A549 (cell line): ENCODE measurements at regions not wholly inside any gene's neighbourhood (a gene's known extent, or its start where the extent isn't known, plus 50 kb on each side); places are given as distances from the start of the nearest gene placed in this dataset.
"Not testable (repeated sequence)": the region's sequence is repeated elsewhere in the genome, so short reads cannot be mapped to it uniquely, and the experiment has no call there.

Experiments
- ATAC-seq, 2 experiments: fragments of 200-7000 bp in 1 of 2; fragments of >200 bp in 1 of 2; cut with Nextera tagmentation in 1 of 2; cut with Tn5 transposase in 1 of 2; 3 replicates each; pipeline versions ENCODE4 v1.8.0 to v1.9.1; 2018 to 2020; ENCODE audit warnings: mild to moderate bottlenecking in 1 of 2, moderate library complexity in 1 of 2
- CTCF ChIA-PET: fragments of 300-600 bp; sonication (Branson Sonifier 250); formaldehyde crosslinking; extraction: SDS; loops from one replicate; lab custom pipeline; 2021; ENCODE audit warnings: antibody characterized with exemption, inconsistent platforms; lab: Yijun Ruan, JAX
- POLR2A ChIA-PET: fragments of 350-600 bp; formaldehyde crosslinking; extraction: SDS; loops from one replicate; lab custom pipeline; 2021; ENCODE audit warnings: antibody characterized with exemption, inconsistent platforms; lab: Yijun Ruan, JAX
- DNase-seq, 2 experiments: peaks; one replicate each; pipeline versions ENCODE4 v3.0.0 to v3.0.0-alpha.2; 2011 to 2016; ENCODE audit warnings: low read depth in 1 of 2, low spot score in 1 of 2
- FAIRE-seq: peaks from 2 replicates; lab custom pipeline; 2011; peaks lifted over from hg19 to GRCh38; lab: Jason Lieb, UNC
- H3K27ac ChIP-seq, 2 experiments: fragments of >200 bp; sonication (Bioruptor Twin); formaldehyde crosslinking; 3 replicates each; pipeline ENCODE4 v1.5.1; 2016 to 2017
- H3K4me1 ChIP-seq: fragments of >200 bp; sonication (Bioruptor Twin); formaldehyde crosslinking; 3 replicates; pipeline ENCODE4 v1.6.1; 2016
- H3K4me2 ChIP-seq: fragments of >200 bp; sonication (Bioruptor Twin); formaldehyde crosslinking; 3 replicates; pipeline ENCODE4 v1.6.1; 2016
- H3K4me3 ChIP-seq: fragments of >200 bp; sonication (Bioruptor Twin); formaldehyde crosslinking; 3 replicates; pipeline ENCODE4 v1.5.1; 2016
- H3K9me3 ChIP-seq: fragments of >200 bp; sonication (Bioruptor Twin); formaldehyde crosslinking; 3 replicates; pipeline ENCODE4 v1.6.1; 2016
- CHD2 ChIP-seq: fragments of 150-350 bp; IDR thresholded peaks from 2 replicates; pipeline ENCODE4 v1.6.1; 2014; ENCODE audit warnings: low read length; ENCODE audit not compliant: partially characterized antibody
- FOSB ChIP-seq: fragments of 250-450 bp; sonication (Bioruptor Pico); IDR thresholded peaks from 2 replicates; pipeline ENCODE4 v1.5.0; 2020; ENCODE audit warnings: mild to moderate bottlenecking, moderate library complexity
- FOSL2 ChIP-seq, 2 experiments: fragments of 450-650 bp in 1 of 2; fragments of >200 bp in 1 of 2; sonication (Bioruptor Twin) in 1 of 2; formaldehyde crosslinking; IDR thresholded peaks; 2 replicates each; pipeline versions ENCODE4 v1.5.0 to v1.6.1; 2016 to 2020; ENCODE audit warnings: mild to moderate bottlenecking in 1 of 2, moderate library complexity in 1 of 2
- HOXB5 ChIP-seq: fragments of 250-450 bp; sonication (Bioruptor Pico); IDR thresholded peaks from 2 replicates; pipeline ENCODE4 v1.5.0; 2020; ENCODE audit warnings: mild to moderate bottlenecking, moderate library complexity
- JUNB ChIP-seq: fragments of >200 bp; sonication (Bioruptor Twin); formaldehyde crosslinking; IDR thresholded peaks from 2 replicates; pipeline ENCODE4 v1.6.1; 2016
- KDM5A ChIP-seq: fragments of 200-600 bp; sonication (generic); IDR thresholded peaks from 2 replicates; pipeline ENCODE4 v1.6.1; 2016; ENCODE audit warnings: antibody characterized with exemption, mild to moderate bottlenecking
- MAZ ChIP-seq: fragments of 150-350 bp; IDR thresholded peaks from 2 replicates; pipeline ENCODE4 v1.6.1; 2014; ENCODE audit warnings: antibody characterized with exemption, low read depth, low read length, borderline replicate concordance
- NFE2L2 ChIP-seq: fragments of 150-350 bp; conservative IDR thresholded peaks from 2 replicates; pipeline ENCODE4 v1.6.1; 2014; ENCODE audit warnings: low read length
- POLR2A ChIP-seq: IDR thresholded peaks from 2 replicates; pipeline ENCODE4 v1.6.1; 2012; ENCODE audit warnings: mild to moderate bottlenecking, low read length
- POLR2AphosphoS2 ChIP-seq: conservative IDR thresholded peaks from 2 replicates; pipeline ENCODE4 v1.6.1; 2012; ENCODE audit warnings: low read length, improper control_type of control experiment, inconsistent platforms
- SREBF2 ChIP-seq: fragments of 450-650 bp; IDR thresholded peaks from 2 replicates; pipeline ENCODE4 v1.6.1; 2014; ENCODE audit warnings: mild to moderate bottlenecking, moderate library complexity
- TP53 ChIP-seq: fragments of 250-450 bp; sonication (Bioruptor Pico); IDR thresholded peaks from 2 replicates; pipeline ENCODE4 v1.5.0; 2021; ENCODE audit warnings: mild to moderate bottlenecking, moderate library complexity
- ZC3H11A ChIP-seq: fragments of 450-650 bp; IDR thresholded peaks from 2 replicates; pipeline ENCODE4 v1.6.1; 2014; ENCODE audit warnings: antibody characterized with exemption, mild to moderate bottlenecking
- WGBS: methylation state at CpG from one replicate; pipeline ENCODE4 v1.1.6; 2017; ENCODE audit errors: missing lambda C conversion rate; 5-methylcytosine and 5-hydroxymethylcytosine counted together
- TF ChIP-seq, protein P1 (sequence below): fragments of 200-600 bp; sonication (generic); IDR thresholded peaks from 2 replicates; pipeline ENCODE4 v1.6.1; 2016; ENCODE audit warnings: antibody characterized with exemption, mild to moderate bottlenecking, moderate library complexity
- TF ChIP-seq, protein P2 (sequence below): IDR thresholded peaks from 2 replicates; pipeline ENCODE4 v1.6.1; 2012
- TF ChIP-seq, protein P3 (sequence below): fragments of >200 bp; sonication (Bioruptor Twin); formaldehyde crosslinking; IDR thresholded peaks from 3 replicates; pipeline ENCODE4 v1.5.1; 2016
- TF ChIP-seq, protein P4 (sequence below): fragments of 250-450 bp; sonication (Bioruptor Pico); IDR thresholded peaks from 2 replicates; pipeline ENCODE4 v1.5.0; 2021; ENCODE audit warnings: mild to moderate bottlenecking, moderate library complexity, borderline replicate concordance
- TF ChIP-seq, protein P5 (sequence below): fragments of >200 bp; sonication (Bioruptor Twin); formaldehyde crosslinking; IDR thresholded peaks from 2 replicates; pipeline ENCODE4 v1.6.1; 2016
- TF ChIP-seq, protein P6 (sequence below): fragments of >200 bp; sonication (Bioruptor Twin); formaldehyde crosslinking; IDR thresholded peaks from 3 replicates; pipeline ENCODE4 v1.6.1; 2016
- TF ChIP-seq, protein P7 (sequence below): fragments of 450-650 bp; IDR thresholded peaks from 2 replicates; pipeline ENCODE4 v1.6.1; 2014; ENCODE audit warnings: antibody characterized with exemption

DNA sequence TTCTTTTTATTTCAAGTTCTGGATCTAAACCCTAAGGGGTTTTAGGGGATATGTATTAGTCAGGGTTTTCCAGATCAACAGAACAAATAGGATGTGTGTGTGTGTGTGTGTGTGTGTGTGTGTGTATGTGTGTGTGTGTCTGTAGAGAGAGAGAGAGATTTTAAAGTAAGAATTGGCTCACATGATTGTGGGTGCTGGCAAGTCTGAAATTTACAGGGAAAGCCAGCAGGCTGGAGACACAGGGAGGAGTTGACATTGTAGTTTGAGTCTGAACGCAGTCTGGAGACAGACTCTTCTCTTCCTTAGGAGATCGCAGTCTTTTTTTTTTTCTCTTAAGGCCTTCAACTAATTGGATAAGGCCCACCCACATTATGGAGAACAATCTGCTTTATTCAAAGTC lies 428.8 kb upstream of the TBL1XR1 start:
- DNase-seq = no peak
- POLR2A ChIA-PET = no interaction called here
- no peak for ATAC-seq
- peaks cover 3% of the 10 kb centered on the region for H3K4me1 ChIP-seq
- CTCF ChIA-PET = no interaction called here
- no peak overlapping the region for H3K4me3 ChIP-seq
- no peak for FAIRE-seq
- TF ChIP-seq, protein P1, sequence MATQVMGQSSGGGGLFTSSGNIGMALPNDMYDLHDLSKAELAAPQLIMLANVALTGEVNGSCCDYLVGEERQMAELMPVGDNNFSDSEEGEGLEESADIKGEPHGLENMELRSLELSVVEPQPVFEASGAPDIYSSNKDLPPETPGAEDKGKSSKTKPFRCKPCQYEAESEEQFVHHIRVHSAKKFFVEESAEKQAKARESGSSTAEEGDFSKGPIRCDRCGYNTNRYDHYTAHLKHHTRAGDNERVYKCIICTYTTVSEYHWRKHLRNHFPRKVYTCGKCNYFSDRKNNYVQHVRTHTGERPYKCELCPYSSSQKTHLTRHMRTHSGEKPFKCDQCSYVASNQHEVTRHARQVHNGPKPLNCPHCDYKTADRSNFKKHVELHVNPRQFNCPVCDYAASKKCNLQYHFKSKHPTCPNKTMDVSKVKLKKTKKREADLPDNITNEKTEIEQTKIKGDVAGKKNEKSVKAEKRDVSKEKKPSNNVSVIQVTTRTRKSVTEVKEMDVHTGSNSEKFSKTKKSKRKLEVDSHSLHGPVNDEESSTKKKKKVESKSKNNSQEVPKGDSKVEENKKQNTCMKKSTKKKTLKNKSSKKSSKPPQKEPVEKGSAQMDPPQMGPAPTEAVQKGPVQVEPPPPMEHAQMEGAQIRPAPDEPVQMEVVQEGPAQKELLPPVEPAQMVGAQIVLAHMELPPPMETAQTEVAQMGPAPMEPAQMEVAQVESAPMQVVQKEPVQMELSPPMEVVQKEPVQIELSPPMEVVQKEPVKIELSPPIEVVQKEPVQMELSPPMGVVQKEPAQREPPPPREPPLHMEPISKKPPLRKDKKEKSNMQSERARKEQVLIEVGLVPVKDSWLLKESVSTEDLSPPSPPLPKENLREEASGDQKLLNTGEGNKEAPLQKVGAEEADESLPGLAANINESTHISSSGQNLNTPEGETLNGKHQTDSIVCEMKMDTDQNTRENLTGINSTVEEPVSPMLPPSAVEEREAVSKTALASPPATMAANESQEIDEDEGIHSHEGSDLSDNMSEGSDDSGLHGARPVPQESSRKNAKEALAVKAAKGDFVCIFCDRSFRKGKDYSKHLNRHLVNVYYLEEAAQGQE = no peak
- TF ChIP-seq, protein P2, sequence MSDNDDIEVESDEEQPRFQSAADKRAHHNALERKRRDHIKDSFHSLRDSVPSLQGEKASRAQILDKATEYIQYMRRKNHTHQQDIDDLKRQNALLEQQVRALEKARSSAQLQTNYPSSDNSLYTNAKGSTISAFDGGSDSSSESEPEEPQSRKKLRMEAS = no peak
- no peak for TF ChIP-seq HOXB5 (CRISPR knock-in tag)
- TF ChIP-seq, protein P3, sequence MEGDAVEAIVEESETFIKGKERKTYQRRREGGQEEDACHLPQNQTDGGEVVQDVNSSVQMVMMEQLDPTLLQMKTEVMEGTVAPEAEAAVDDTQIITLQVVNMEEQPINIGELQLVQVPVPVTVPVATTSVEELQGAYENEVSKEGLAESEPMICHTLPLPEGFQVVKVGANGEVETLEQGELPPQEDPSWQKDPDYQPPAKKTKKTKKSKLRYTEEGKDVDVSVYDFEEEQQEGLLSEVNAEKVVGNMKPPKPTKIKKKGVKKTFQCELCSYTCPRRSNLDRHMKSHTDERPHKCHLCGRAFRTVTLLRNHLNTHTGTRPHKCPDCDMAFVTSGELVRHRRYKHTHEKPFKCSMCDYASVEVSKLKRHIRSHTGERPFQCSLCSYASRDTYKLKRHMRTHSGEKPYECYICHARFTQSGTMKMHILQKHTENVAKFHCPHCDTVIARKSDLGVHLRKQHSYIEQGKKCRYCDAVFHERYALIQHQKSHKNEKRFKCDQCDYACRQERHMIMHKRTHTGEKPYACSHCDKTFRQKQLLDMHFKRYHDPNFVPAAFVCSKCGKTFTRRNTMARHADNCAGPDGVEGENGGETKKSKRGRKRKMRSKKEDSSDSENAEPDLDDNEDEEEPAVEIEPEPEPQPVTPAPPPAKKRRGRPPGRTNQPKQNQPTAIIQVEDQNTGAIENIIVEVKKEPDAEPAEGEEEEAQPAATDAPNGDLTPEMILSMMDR = no peak
- TF ChIP-seq, protein P4, sequence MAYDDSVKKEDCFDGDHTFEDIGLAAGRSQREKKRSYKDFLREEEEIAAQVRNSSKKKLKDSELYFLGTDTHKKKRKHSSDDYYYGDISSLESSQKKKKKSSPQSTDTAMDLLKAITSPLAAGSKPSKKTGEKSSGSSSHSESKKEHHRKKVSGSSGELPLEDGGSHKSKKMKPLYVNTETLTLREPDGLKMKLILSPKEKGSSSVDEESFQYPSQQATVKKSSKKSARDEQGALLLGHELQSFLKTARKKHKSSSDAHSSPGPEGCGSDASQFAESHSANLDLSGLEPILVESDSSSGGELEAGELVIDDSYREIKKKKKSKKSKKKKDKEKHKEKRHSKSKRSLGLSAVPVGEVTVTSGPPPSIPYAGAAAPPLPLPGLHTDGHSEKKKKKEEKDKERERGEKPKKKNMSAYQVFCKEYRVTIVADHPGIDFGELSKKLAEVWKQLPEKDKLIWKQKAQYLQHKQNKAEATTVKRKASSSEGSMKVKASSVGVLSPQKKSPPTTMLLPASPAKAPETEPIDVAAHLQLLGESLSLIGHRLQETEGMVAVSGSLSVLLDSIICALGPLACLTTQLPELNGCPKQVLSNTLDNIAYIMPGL (CRISPR knock-in tag) = no peak
- TF ChIP-seq SREBF2 = no peak
- TF ChIP-seq CHD2 = no peak
- TF ChIP-seq, protein P5, sequence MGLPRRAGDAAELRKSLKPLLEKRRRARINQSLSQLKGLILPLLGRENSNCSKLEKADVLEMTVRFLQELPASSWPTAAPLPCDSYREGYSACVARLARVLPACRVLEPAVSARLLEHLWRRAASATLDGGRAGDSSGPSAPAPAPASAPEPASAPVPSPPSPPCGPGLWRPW = no peak
- no peak for TF ChIP-seq KDM5A
- no peak for TF ChIP-seq FOSL2 (IDR thresholded peaks at IDR 0.05)
- no peak for TF ChIP-seq FOSL2 (CRISPR knock-in tag; IDR thresholded peaks at IDR 0.05)
- no peak for TF ChIP-seq JUNB
- TF ChIP-seq, protein P6, sequence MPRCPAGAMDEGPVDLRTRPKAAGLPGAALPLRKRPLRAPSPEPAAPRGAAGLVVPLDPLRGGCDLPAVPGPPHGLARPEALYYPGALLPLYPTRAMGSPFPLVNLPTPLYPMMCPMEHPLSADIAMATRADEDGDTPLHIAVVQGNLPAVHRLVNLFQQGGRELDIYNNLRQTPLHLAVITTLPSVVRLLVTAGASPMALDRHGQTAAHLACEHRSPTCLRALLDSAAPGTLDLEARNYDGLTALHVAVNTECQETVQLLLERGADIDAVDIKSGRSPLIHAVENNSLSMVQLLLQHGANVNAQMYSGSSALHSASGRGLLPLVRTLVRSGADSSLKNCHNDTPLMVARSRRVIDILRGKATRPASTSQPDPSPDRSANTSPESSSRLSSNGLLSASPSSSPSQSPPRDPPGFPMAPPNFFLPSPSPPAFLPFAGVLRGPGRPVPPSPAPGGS = no peak
- TF ChIP-seq TP53 (CRISPR knock-in tag) = no peak
- no peak for TF ChIP-seq NFE2L2
- no peak for TF ChIP-seq ZC3H11A
- TF ChIP-seq POLR2AphosphoS2 = no peak
- TF ChIP-seq MAZ = no peak
- TF ChIP-seq, protein P7, sequence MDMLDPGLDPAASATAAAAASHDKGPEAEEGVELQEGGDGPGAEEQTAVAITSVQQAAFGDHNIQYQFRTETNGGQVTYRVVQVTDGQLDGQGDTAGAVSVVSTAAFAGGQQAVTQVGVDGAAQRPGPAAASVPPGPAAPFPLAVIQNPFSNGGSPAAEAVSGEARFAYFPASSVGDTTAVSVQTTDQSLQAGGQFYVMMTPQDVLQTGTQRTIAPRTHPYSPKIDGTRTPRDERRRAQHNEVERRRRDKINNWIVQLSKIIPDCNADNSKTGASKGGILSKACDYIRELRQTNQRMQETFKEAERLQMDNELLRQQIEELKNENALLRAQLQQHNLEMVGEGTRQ = no peak
- TF ChIP-seq FOSB = no peak
- TF ChIP-seq POLR2A = no peak
- no peak overlapping the region for H3K4me2 ChIP-seq
- 0 out of 6 replicates have a peak overlapping the region, but pooled peaks of 1 of the 2 experiments have one; percentile 33 for H3K27ac ChIP-seq
- H3K9me3 ChIP-seq = no peaks in the 10 kb centered on the region
- 94% methylated on average over 2 of the region's 2 CpGs for WGBS

DNA sequence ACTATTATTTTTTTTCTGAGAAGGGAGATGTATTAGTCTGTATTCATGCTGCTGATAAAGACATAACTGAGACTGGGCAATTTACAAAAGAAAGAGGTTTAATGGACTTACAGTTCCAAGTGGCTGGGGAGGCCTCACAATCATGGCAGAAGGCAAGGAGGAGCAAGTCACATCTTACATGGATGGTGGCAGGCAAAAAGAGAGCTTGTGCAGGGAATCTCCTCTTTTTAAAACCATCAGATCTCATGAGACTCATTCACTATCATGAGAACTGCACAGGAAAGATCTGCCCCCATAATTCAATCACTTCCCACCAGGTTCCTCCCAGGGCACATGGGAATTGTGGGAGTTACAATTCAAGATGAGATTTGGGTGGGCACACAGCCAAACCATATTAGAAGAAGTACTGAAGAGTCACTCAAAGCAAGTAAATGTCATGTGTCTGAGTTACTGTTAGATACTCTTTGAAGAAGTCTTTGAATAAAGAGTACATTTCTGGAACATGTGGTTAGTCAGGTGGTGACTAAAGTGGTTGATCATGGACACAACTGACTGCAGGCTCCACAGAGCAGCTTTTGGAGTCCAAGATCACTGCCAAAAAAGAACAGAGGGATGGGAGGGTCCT lies 430.9 kb upstream of the TBL1XR1 start:
- H3K4me2 ChIP-seq, POLR2A ChIA-PET, FAIRE-seq, H3K4me3 ChIP-seq, DNase-seq, CTCF ChIA-PET, H3K27ac ChIP-seq, ATAC-seq, H3K9me3 ChIP-seq: not testable (repeated sequence)
- H3K4me1 ChIP-seq = peaks cover 16% of the 10 kb centered on the region
